GM23338 (cell line): ENCODE measurements at regions not wholly inside any gene's neighbourhood (a gene's known extent, or its start where the extent isn't known, plus 50 kb on each side); places are given as distances from the start of the nearest gene placed in this dataset.

Source experiments
- ATAC-seq: fragments of 200-7000 bp; cut with Tn5 transposase; 3 replicates; pipeline ENCODE4 v1.9.1; 2020
- DNase-seq: peaks from one replicate; pipeline ENCODE4 v3.0.0-alpha.2; 2015; ENCODE audit warnings: low spot score
- H2AFZ ChIP-seq: fragments of 200-600 bp; sonication (generic); 2 replicates; pipeline ENCODE4 v1.8.0; 2016; ENCODE audit warnings: antibody characterized with exemption, mild to moderate bottlenecking, moderate library complexity
- H3F3A ChIP-seq: fragments of 200-600 bp; sonication (generic); replicated peaks from 2 replicates; pipeline ENCODE4 v1.8.0; 2017; ENCODE audit warnings: antibody characterized with exemption, mixed run types, low read depth
- H3K27ac ChIP-seq: fragments of 200-600 bp; sonication (generic); 2 replicates; pipeline ENCODE4 v1.6.1; 2016; ENCODE audit warnings: low read depth
- H3K27me3 ChIP-seq: fragments of 200-600 bp; sonication (generic); 2 replicates; pipeline ENCODE4 v1.8.0; 2016; ENCODE audit warnings: mild to moderate bottlenecking, mixed run types, moderate library complexity; ENCODE audit not compliant: insufficient read depth
- H3K36me3 ChIP-seq: fragments of 200-600 bp; sonication (generic); 2 replicates; pipeline ENCODE4 v1.8.0; 2016; ENCODE audit warnings: mild to moderate bottlenecking; ENCODE audit not compliant: insufficient read depth
- H3K4me1 ChIP-seq: fragments of 200-600 bp; sonication (generic); 2 replicates; pipeline ENCODE4 v1.8.0; 2016; ENCODE audit warnings: mild to moderate bottlenecking, moderate library complexity; ENCODE audit not compliant: insufficient read depth
- H3K4me2 ChIP-seq: fragments of 200-600 bp; sonication (generic); 2 replicates; pipeline ENCODE4 v1.7.1; 2017; ENCODE audit warnings: mixed run types
- H3K4me3 ChIP-seq: fragments of 200-600 bp; sonication (generic); 2 replicates; pipeline ENCODE4 v1.6.1; 2016; ENCODE audit warnings: mixed run types
- H3K79me2 ChIP-seq: fragments of 200-600 bp; sonication (generic); replicated peaks from 2 replicates; pipeline ENCODE4 v1.8.0; 2017; ENCODE audit warnings: mild to moderate bottlenecking; ENCODE audit not compliant: insufficient read depth
- H3K9me2 ChIP-seq: fragments of 200-600 bp; sonication (generic); 2 replicates; pipeline ENCODE4 v1.8.0; 2017; ENCODE audit not compliant: insufficient read depth
- H4K20me1 ChIP-seq: fragments of 200-600 bp; sonication (generic); replicated peaks from 2 replicates; pipeline ENCODE4 v1.8.0; 2017; ENCODE audit warnings: mild to moderate bottlenecking; ENCODE audit not compliant: insufficient read depth
- H3K27ac Mint-ChIP-seq: 2 replicates; pipeline ENCODE4 v1.8.0; 2020; ENCODE audit warnings: inconsistent platforms, mild to moderate bottlenecking, moderate library complexity, mixed read lengths
- H3K27me3 Mint-ChIP-seq: 3 replicates; pipeline ENCODE4 v1.8.0; 2022; ENCODE audit warnings: low read depth, mild to moderate bottlenecking, moderate library complexity, mixed read lengths, inconsistent platforms; ENCODE audit not compliant: insufficient read depth, poor library complexity
- H3K36me3 Mint-ChIP-seq: 3 replicates; pipeline ENCODE4 v1.8.0; 2021; ENCODE audit warnings: low read depth, mild to moderate bottlenecking, inconsistent platforms, moderate library complexity, mixed read lengths
- H3K4me1 Mint-ChIP-seq: 3 replicates; pipeline ENCODE4 v1.8.0; 2020; ENCODE audit warnings: mild to moderate bottlenecking, inconsistent platforms, mixed read lengths
- H3K4me3 Mint-ChIP-seq: 3 replicates; pipeline ENCODE4 v1.8.0; 2021; ENCODE audit warnings: moderate library complexity, mild to moderate bottlenecking, inconsistent platforms, mixed read lengths
- H3K9me3 Mint-ChIP-seq: 3 replicates; pipeline ENCODE4 v1.8.0; 2020; ENCODE audit warnings: moderate library complexity, mild to moderate bottlenecking, inconsistent platforms, mixed read lengths
- CREB1 ChIP-seq: fragments of 250-450 bp; sonication (Bioruptor Pico); IDR thresholded peaks from 2 replicates; pipeline ENCODE4 v1.5.0; 2020; ENCODE audit warnings: low read depth, mild to moderate bottlenecking, moderate library complexity
- CTCF ChIP-seq, 2 experiments: fragments of 200-600 bp in 1 of 2; sonication (generic) in 1 of 2; conservative IDR thresholded peaks; 2 replicates each; pipeline versions ENCODE4 v1.5.1 to v1.6.1; 2016 to 2017; ENCODE audit warnings: antibody characterized with exemption in 2 of 2, low read depth in 2 of 2, mild to moderate bottlenecking in 2 of 2, moderate library complexity in 1 of 2
- ETS1 ChIP-seq: IDR thresholded peaks from 2 replicates; pipeline ENCODE4 v1.6.1; 2016; ENCODE audit warnings: antibody characterized with exemption
- EZH2 ChIP-seq: fragments of 200-600 bp; sonication (generic); IDR thresholded peaks from one replicate; pipeline ENCODE4 v1.8.0; 2017; ENCODE audit warnings: antibody characterized with exemption, mild to moderate bottlenecking, low read depth; ENCODE audit not compliant: unreplicated experiment
- EZH2phosphoT487 ChIP-seq: fragments of 200-600 bp; sonication (generic); IDR thresholded peaks from one replicate; pipeline ENCODE4 v1.8.1; 2018; ENCODE audit warnings: antibody characterized with exemption; ENCODE audit not compliant: unreplicated experiment
- JUNB ChIP-seq: IDR thresholded peaks from one replicate; pipeline ENCODE4 v1.6.1; 2016; ENCODE audit warnings: antibody characterized with exemption; ENCODE audit not compliant: unreplicated experiment
- NANOG ChIP-seq: IDR thresholded peaks from 2 replicates; pipeline ENCODE4 v1.6.1; 2016; ENCODE audit warnings: antibody characterized with exemption, borderline replicate concordance
- REST ChIP-seq: IDR thresholded peaks from one replicate; pipeline ENCODE4 v1.6.1; 2018; ENCODE audit warnings: antibody characterized with exemption; ENCODE audit not compliant: unreplicated experiment
- STAT1 ChIP-seq: IDR thresholded peaks from one replicate; pipeline ENCODE4 v1.6.1; 2016; ENCODE audit warnings: antibody characterized with exemption; ENCODE audit not compliant: unreplicated experiment
- ZNF114 ChIP-seq: fragments of 250-450 bp; sonication (Bioruptor Pico); IDR thresholded peaks from 2 replicates; pipeline ENCODE4 v1.5.0; 2020; ENCODE audit warnings: mild to moderate bottlenecking, moderate library complexity

GRCh38 chr6:126280287-126280686 lies 59.6 kb upstream of the CENPW start:
- Histone ChIP-seq H3K4me1 (no peaks in the 10 kb centered on the region), H3K27me3 (no peaks in the 10 kb centered on the region), H2AFZ (no peak overlapping the region), H3K36me3 (no peaks in the 10 kb centered on the region), H3F3A (no peaks in the 10 kb centered on the region), H3K27ac (no peak overlapping the region), H3K9me2 (0 out of 2 replicates have a peak, but pooled peaks cover 4% of the 10 kb centered on the region), H3K79me2 (no peaks in the 10 kb centered on the region), H3K4me3 (no peak overlapping the region), H3K4me2 (no peak overlapping the region), H4K20me1 (no peaks in the 10 kb centered on the region)
- no peaks in the 10 kb centered on the region for H3K36me3 Mint-ChIP-seq
- H3K9me3 Mint-ChIP-seq = no peaks in the 10 kb centered on the region
- no peak for DNase-seq
- ATAC-seq = no peak
- no peak overlapping the region for H3K27ac Mint-ChIP-seq
- no peaks in the 10 kb centered on the region for H3K4me1 Mint-ChIP-seq
- TF ChIP-seq ZNF114 (CRISPR knock-in tag) (no peak), STAT1 (no peak), EZH2phosphoT487 (no peak), JUNB (no peak), CTCF (conservative IDR thresholded peaks at IDR 0.05; ENCODE audit: low read depth in 2 of 2) (no peak), CREB1 (no peak)
- peaks cover 1% of the 10 kb centered on the region for H3K27me3 Mint-ChIP-seq
- no peak overlapping the region for H3K4me3 Mint-ChIP-seq

- no peaks in the 10 kb centered on the region for H3K9me2 ChIP-seq
- no peak overlapping the region for H3K27ac ChIP-seq
- H3K4me3 ChIP-seq = no peak overlapping the region
- no peak overlapping the region for H2AFZ ChIP-seq
- H3K4me3 Mint-ChIP-seq = no peak overlapping the region
- no peaks in the 10 kb centered on the region for H3K9me3 Mint-ChIP-seq
- no peaks in the 10 kb centered on the region for H3K36me3 Mint-ChIP-seq
- H4K20me1 ChIP-seq = no peaks in the 10 kb centered on the region
- no peaks in the 10 kb centered on the region for H3F3A ChIP-seq
- no peak for TF ChIP-seq NANOG
- TF ChIP-seq CREB1 = no peak
- TF ChIP-seq ETS1 = no peak
- no peak for TF ChIP-seq EZH2phosphoT487
- TF ChIP-seq EZH2 = no peak
- TF ChIP-seq REST = no peak
- TF ChIP-seq JUNB = no peak
- H3K79me2 ChIP-seq = no peaks in the 10 kb centered on the region
- DNase-seq = no peak
- H3K36me3 ChIP-seq = no peaks in the 10 kb centered on the region
- no peak overlapping the region for H3K4me2 ChIP-seq
- H3K4me1 Mint-ChIP-seq = no peaks in the 10 kb centered on the region
- H3K27me3 ChIP-seq = no peaks in the 10 kb centered on the region
- ATAC-seq = no peak
- no peak overlapping the region for H3K27ac Mint-ChIP-seq
- H3K27me3 Mint-ChIP-seq = peaks cover 1% of the 10 kb centered on the region
- no peaks in the 10 kb centered on the region for H3K4me1 ChIP-seq
These were observed 54.0 kb upstream of the CENPW start for GRCh38 chr6:126285871-126286365.
